ENCODE measurements at regions not wholly inside any gene's neighbourhood (a gene's known extent, or its start where the extent isn't known, plus 50 kb on each side); places are given as distances from the start of the nearest gene placed in this dataset.

- no peak for TF ChIP-seq CTCF (IDR thresholded peaks at IDR 0.05)
- TF ChIP-seq POLR2A (IDR thresholded peaks at IDR 0.05) = no peak
Measured at GRCh38 chrX:3963980-3964379, 250.5 kb upstream of the PRKX start.

Data from Peyer's patch (tissue), 4 donors.